Motor neuron (in vitro differentiated cells): ENCODE measurements at regions not wholly inside any gene's neighbourhood (a gene's known extent, or its start where the extent isn't known, plus 50 kb on each side); places are given as distances from the start of the nearest gene placed in this dataset.
A peak's percentile ranks its signal among the peaks of the same experiment; 100 is the strongest.
"Not testable (repeated sequence)": the region's sequence is repeated elsewhere in the genome, so short reads cannot be mapped to it uniquely, and the experiment has no call there.

Experiments
- ATAC-seq, 8 experiments: fragments of 200-7000 bp; cut with Tn5 transposase; replicated peaks in 6 of 8; 2 replicates each; pipeline ENCODE4 v1.8.0; 2021; ENCODE audit warnings: mild to moderate bottlenecking in 8 of 8, moderate library complexity in 8 of 8
- H3K27ac ChIP-seq, 2 donors: fragments of 250-450 bp; sonication (Bioruptor Pico); 2 replicates each; pipeline ENCODE4 v1.9.0; 2021; ENCODE audit warnings: antibody characterized with exemption in 2 of 2, mild to moderate bottlenecking in 2 of 2, moderate library complexity in 1 of 2
- H3K4me1 ChIP-seq, 2 donors: fragments of 250-450 bp; sonication (Bioruptor Pico); replicated peaks in 1 of 2; 2 replicates each; pipeline ENCODE4 v1.6.1; 2021; ENCODE audit warnings: antibody characterized with exemption in 2 of 2, mild to moderate bottlenecking in 2 of 2, moderate library complexity in 1 of 2
- H3K4me3 ChIP-seq, 5 donors: fragments of 250-450 bp; sonication (Bioruptor Pico); 2 replicates each; pipeline ENCODE4 v1.9.0; 2021; ENCODE audit warnings: antibody characterized with exemption in 5 of 5, mild to moderate bottlenecking in 5 of 5, moderate library complexity in 4 of 5
- WGBS, 10 experiments: fragments of 450-650 bp; shearing (Covaris generic); methylation state at CpG; one replicate each; pipeline ENCODE4 v1.0.0; 2022; 5-methylcytosine and 5-hydroxymethylcytosine counted together
- in situ Hi-C, 9 experiments: fragments of 400-800 bp; cut with MboI; loops; one replicate each; pipeline ENCODE4 v1.15.0; 2021; ENCODE audit warnings: low sequenced_read_pairs in 9 of 9, low pct_unique_long_range_greater_than_20kb in 2 of 9; ENCODE audit not compliant: unreplicated experiment in 9 of 9

GRCh38 chr11:109967136-109967535 lies 126.1 kb upstream of the ZC3H12C start:
- H3K4me3 ChIP-seq, H3K27ac ChIP-seq, ATAC-seq: not testable (repeated sequence)
- WGBS, 10 experiments: 38 to 100% (median 91%) methylated on average over 1 of the region's 1 CpG; no CpG with 5 or more reads in 3 of the 10 experiments
- in situ Hi-C loops: loop anchor here in 2 of 9 experiments (25.0 kb wide), 1 partner anchor 95 kb away; no protein-coding TSS in a partner anchor
- H3K4me1 ChIP-seq: peaks cover 6 to 11% of the 10 kb centered on the region in 2 donors

GRCh38 chr11:109968299-109968698 lies 124.9 kb upstream of the ZC3H12C start:
- Histone ChIP-seq H3K4me3 (no peak overlapping the region), H3K4me1 (peaks cover 6 to 14% of the 10 kb centered on the region in 2 donors), H3K27ac (no peak overlapping the region)
- no peak for ATAC-seq
- in situ Hi-C loops: loop anchor here in 2 of 9 experiments (25.0 kb wide), 1 partner anchor 94 kb away; no protein-coding TSS in a partner anchor
- 80 to 100% (median 100%) methylated on average over 1 to 3 of the region's 3 CpGs; no CpG with 5 or more reads in 3 of the 10 experiments for WGBS, 10 experiments

- WGBS, 10 experiments: 44 to 100% (median 100%) methylated on average over 1 to 2 of the region's 3 CpGs; no CpG with 5 or more reads in 2 of the 10 experiments
Measured at GRCh38 chr11:109968781-109969180, 124.4 kb upstream of the ZC3H12C start.

DNA sequence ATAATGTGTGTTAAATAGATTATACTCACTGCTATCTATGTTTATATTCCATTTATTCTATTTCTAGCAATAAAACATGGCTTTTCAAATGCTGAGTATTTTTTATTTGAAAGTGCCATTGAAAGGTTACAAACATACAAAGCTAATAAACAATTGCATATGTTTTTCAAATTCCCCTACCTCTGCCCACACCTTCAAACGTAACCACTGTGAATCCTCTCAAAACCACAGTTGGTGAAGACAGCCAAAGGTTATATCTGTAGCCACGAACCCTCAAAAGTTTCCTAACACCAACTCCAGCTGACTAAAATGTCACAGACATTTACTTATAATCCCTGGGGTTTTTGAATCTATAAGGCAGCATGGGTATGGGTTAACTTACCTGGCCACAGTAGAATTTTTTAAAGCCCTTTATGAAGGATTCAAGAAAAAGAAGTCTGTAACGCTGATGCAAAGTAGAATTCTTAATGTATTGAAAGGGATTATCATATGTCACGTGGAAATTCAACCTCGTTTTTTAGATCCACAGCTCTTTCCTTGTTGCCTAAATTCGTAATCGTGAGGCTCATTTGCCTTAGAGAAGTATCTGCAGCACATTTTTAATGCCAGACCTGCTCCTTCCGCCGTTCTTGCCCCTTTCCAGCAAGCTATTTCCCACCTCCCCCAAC lies 122.5 kb upstream of the ZC3H12C start:
- 43 to 100% (median 86%) methylated on average over 3 to 9 of the region's 9 CpGs; no CpG with 5 or more reads in 2 of the 10 experiments for WGBS, 10 experiments
- no peak overlapping the region for H3K27ac ChIP-seq
- ATAC-seq: no peak
- peaks cover 6 to 14% of the 10 kb centered on the region in 2 donors for H3K4me1 ChIP-seq
- no peak overlapping the region for H3K4me3 ChIP-seq
- in situ Hi-C loops: loop anchor here in 2 of 9 experiments (25.0 kb wide), 1 partner anchor 92 kb away; no protein-coding TSS in a partner anchor

More at GRCh38 chr11:109968781-109969180, 124.4 kb upstream of the ZC3H12C start:
- in situ Hi-C loops: loop anchor here in 2 of 9 experiments (25.0 kb wide), 1 partner anchor 94 kb away; no protein-coding TSS in a partner anchor
- H3K27ac ChIP-seq: no peak overlapping the region
- peaks cover 6 to 14% of the 10 kb centered on the region in 2 donors for H3K4me1 ChIP-seq
- no peak for ATAC-seq
- no peak overlapping the region for H3K4me3 ChIP-seq

- peak in 6 of 8 experiments; percentile 25 to 70 (median 38) for ATAC-seq
- H3K4me1 ChIP-seq: peaks cover 6 to 14% of the 10 kb centered on the region in 2 donors
- in situ Hi-C loops: loop anchor here in 2 of 9 experiments (25.0 kb wide), 1 partner anchor 91 kb away; no protein-coding TSS in a partner anchor
- WGBS, 10 experiments: 40 to 100% (median 90%) methylated on average over 1 to 2 of the region's 2 CpGs; no CpG with 5 or more reads in 3 of the 10 experiments
- no peak overlapping the region for H3K4me3 ChIP-seq
- no peak overlapping the region for H3K27ac ChIP-seq
Measured at GRCh38 chr11:109971184-109971523, 122.0 kb upstream of the ZC3H12C start.

DNA sequence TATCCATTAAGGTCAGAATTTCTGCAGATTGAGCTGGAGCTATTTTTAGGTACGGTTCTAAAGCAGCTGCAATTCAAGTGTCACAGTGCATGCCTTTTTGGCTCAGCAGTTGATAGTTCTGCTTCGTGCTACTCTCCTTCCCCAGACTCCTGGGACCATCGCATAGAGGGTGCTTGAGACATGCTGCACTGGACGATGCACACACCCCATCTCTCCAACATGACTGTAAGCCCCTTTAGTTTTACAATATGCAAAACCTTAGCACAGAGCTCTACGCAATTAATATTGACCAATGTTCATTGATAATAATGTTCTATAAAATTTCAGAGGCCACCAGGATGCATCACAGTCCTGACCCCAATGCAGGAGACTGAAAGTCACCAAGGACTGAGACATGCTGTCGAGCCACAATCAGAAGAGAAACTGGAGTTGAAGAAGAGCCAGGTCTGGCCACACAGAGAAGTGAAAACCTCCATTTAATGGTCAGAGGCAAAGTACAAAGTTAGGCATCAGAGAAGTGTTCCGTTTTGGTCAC lies 120.9 kb upstream of the ZC3H12C start:
- WGBS, 10 experiments: 42 to 100% (median 85%) methylated on average over 2 to 5 of the region's 7 CpGs; no CpG with 5 or more reads in 2 of the 10 experiments
- no peak overlapping the region for H3K4me3 ChIP-seq
- H3K4me1 ChIP-seq: peaks cover 6 to 14% of the 10 kb centered on the region in 2 donors
- in situ Hi-C loops: loop anchor here in 2 of 9 experiments (25.0 kb wide), 1 partner anchor 90 kb away; no protein-coding TSS in a partner anchor
- peak in 4 of 8 experiments; percentile 50 to 75 (median 64) for ATAC-seq
- no peak overlapping the region for H3K27ac ChIP-seq

DNA sequence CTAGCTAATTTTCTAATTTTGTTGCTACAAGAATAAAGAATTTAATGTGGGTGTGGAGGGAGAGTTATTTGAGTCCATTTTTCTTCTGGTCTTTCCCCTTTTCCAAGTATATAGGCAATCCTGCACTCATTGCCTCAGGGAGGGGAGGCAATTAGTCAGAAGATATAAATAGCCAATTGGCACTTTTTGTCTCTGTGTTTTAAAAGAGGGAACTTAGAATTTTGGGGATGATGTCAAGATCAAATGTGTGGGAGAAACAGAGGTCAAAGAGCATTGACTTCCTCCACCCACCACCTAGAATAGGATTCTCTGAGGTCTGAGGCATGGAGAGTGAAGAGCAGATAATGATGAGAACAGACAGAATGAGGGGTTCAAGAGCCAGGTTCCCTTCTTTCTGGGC lies 120.3 kb upstream of the ZC3H12C start:
- no peak overlapping the region for H3K4me3 ChIP-seq
- in situ Hi-C loops: loop anchor here in 2 of 9 experiments (25.0 kb wide), 1 partner anchor 89 kb away; no protein-coding TSS in a partner anchor
- H3K27ac ChIP-seq: no peak overlapping the region
- ATAC-seq: no peak
- H3K4me1 ChIP-seq: peaks cover 6 to 14% of the 10 kb centered on the region in 2 donors

GRCh38 chr11:109973486-109973885 lies 119.7 kb upstream of the ZC3H12C start:
- WGBS, 10 experiments: 61 to 100% (median 79%) methylated on average over 1 to 5 of the region's 5 CpGs; no CpG with 5 or more reads in 2 of the 10 experiments
- H3K27ac ChIP-seq: no peak overlapping the region
- ATAC-seq: no peak
- H3K4me1 ChIP-seq: peaks cover 6 to 14% of the 10 kb centered on the region in 2 donors
- no peak overlapping the region for H3K4me3 ChIP-seq
- in situ Hi-C loops: loop anchor here in 2 of 9 experiments (25.0 kb wide), 1 partner anchor 89 kb away; no protein-coding TSS in a partner anchor

GRCh38 chr11:109974523-109974922 lies 118.7 kb upstream of the ZC3H12C start:
- peaks cover 6 to 14% of the 10 kb centered on the region in 2 donors for H3K4me1 ChIP-seq
- in situ Hi-C loops: loop anchor here in 2 of 9 experiments (25.0 kb wide), 1 partner anchor 88 kb away; no protein-coding TSS in a partner anchor
- no peak overlapping the region for H3K4me3 ChIP-seq
- ATAC-seq: peak in 2 of 8 experiments; percentile 31 to 78
- 41 to 90% (median 73%) methylated on average over 1 to 3 of the region's 3 CpGs for WGBS, 10 experiments
- H3K27ac ChIP-seq: no peak overlapping the region

DNA sequence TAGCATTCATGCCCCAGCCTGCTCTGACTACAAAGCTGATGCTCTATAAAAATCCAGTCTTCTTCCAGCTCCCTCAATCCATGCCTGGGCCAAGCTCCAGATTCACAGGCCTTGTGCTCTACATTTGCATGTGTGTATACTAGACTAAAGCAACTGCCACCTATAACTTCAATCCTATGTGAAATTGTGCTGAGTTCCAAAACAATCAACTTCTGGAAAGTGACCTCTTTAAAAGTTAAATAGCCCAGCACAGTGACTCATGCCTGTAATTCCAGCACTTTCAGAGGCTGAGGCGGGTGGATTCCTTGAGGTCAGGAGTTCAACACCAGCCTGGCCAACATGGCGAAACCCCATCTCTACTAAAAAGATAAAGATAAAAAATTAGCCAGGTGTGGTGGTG lies 114.3 kb upstream of the ZC3H12C start:
- H3K27ac ChIP-seq: no peak overlapping the region
- in situ Hi-C loops: no loop called here
- no peak overlapping the region for H3K4me3 ChIP-seq
- H3K4me1 ChIP-seq: no peaks in the 10 kb centered on the region
- WGBS, 10 experiments: 80 to 100% (median 85%) methylated on average over 1 to 2 of the region's 2 CpGs; no CpG with 5 or more reads in 5 of the 10 experiments
- ATAC-seq: peak in 2 of 8 experiments; percentile 51 to 59

DNA sequence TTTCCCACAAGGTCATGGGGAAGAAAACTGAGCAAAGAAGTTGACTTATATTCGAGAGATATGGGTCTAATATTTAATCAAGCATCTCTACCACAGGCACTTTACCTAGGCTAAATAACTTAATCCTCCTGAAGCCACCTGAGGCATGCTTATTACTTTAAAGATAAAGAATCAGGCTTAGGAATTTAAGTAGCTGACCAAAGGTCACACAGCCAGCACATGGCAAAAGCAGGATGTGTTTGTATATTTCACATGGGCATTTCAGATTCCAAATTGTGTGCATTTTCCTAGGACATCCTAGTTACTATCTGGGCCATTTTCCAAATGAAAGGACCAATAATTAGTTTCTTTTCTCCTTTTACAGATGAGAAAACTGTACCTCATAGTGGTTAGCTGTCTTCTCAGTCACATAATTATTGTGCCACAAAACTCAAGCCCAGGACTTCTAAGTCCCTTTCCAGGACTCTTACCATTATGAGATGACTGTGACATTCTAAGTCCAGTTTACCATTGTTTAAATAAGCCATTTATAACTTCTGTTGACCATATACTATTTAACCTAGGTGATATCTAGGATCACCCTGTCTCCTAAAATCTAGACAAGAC lies 112.1 kb upstream of the ZC3H12C start:
- Histone ChIP-seq H3K4me3 (no peak overlapping the region), H3K27ac (no peak overlapping the region), H3K4me1 (no peaks in the 10 kb centered on the region)
- WGBS, 10 experiments: 0 to 89% (median 38%) methylated on average over 1 of the region's 1 CpG; no CpG with 5 or more reads in 1 of the 10 experiments
- in situ Hi-C loops: no loop called here
- ATAC-seq: no peak

GRCh38 chr11:109983358-109983757 lies 109.8 kb upstream of the ZC3H12C start:
- in situ Hi-C loops: no loop called here
- no peak for ATAC-seq
- 76 to 100% (median 95%) methylated on average over 1 to 3 of the region's 3 CpGs; no CpG with 5 or more reads in 1 of the 10 experiments for WGBS, 10 experiments
- Histone ChIP-seq H3K27ac (no peak overlapping the region), H3K4me1 (no peaks in the 10 kb centered on the region), H3K4me3 (no peak overlapping the region)
